ENCODE measurements at regions not wholly inside any gene's neighbourhood (a gene's known extent, or its start where the extent isn't known, plus 50 kb on each side); places are given as distances from the start of the nearest gene placed in this dataset.

GRCh38 chr10:47207281-47207615, 92.7 kb upstream of the GDF10 start:
- no peak for DNase-seq (ENCODE audit: extremely low read depth, low read depth)
- TF ChIP-seq CTCF (IDR thresholded peaks at IDR 0.05; ENCODE audit: low read depth, low read length): no peak

- DNase-seq (ENCODE audit: extremely low read depth, low read depth): no peak
- TF ChIP-seq CTCF (IDR thresholded peaks at IDR 0.05; ENCODE audit: low read depth, low read length): no peak
These were observed 92.0 kb upstream of the GDF10 start for GRCh38 chr10:47207894-47208469.

GRCh38 chr10:47209466-47209865, 90.5 kb upstream of the GDF10 start:
- no peak for DNase-seq (ENCODE audit: extremely low read depth, low read depth)
- no peak for TF ChIP-seq CTCF (IDR thresholded peaks at IDR 0.05; ENCODE audit: low read depth, low read length)

- DNase-seq (ENCODE audit: extremely low read depth, low read depth): no peak
- TF ChIP-seq CTCF (IDR thresholded peaks at IDR 0.05; ENCODE audit: low read depth, low read length): no peak
These were observed 85.5 kb upstream of the GDF10 start for GRCh38 chr10:47214520-47214919.

- no peak for TF ChIP-seq CTCF (IDR thresholded peaks at IDR 0.05; ENCODE audit: low read depth, low read length)
- no peak for DNase-seq (ENCODE audit: extremely low read depth, low read depth)
These were observed 82.9 kb upstream of the GDF10 start for GRCh38 chr10:47217113-47217512.

- no peak for TF ChIP-seq CTCF (IDR thresholded peaks at IDR 0.05; ENCODE audit: low read depth, low read length)
- DNase-seq (ENCODE audit: extremely low read depth, low read depth): no peak
These were observed 81.2 kb upstream of the GDF10 start for GRCh38 chr10:47218803-47219202.

GRCh38 chr10:47222461-47222860, 77.5 kb upstream of the GDF10 start:
- no peak for DNase-seq (ENCODE audit: extremely low read depth, low read depth)
- no peak for TF ChIP-seq CTCF (IDR thresholded peaks at IDR 0.05; ENCODE audit: low read depth, low read length)

Measured in AG09319 (cell line).